SK-N-SH (cell line): ENCODE measurements at regions not wholly inside any gene's neighbourhood (a gene's known extent, or its start where the extent isn't known, plus 50 kb on each side); places are given as distances from the start of the nearest gene placed in this dataset.

Experiments
- CTCF ChIA-PET: fragments of 300-600, 350-600 bp; formaldehyde crosslinking; extraction: SDS; loops from one replicate; lab custom pipeline; 2021; lab: Yijun Ruan, JAX
- POLR2A ChIA-PET: fragments of 350-600 bp; sonication (Branson Sonifier 250); formaldehyde crosslinking; extraction: SDS; loops from one replicate; lab custom pipeline; 2020; ENCODE audit warnings: antibody characterized with exemption, inconsistent platforms; lab: Yijun Ruan, JAX
- DNase-seq: peaks from one replicate; pipeline ENCODE4 v3.0.0; 2012
- H2AFZ ChIP-seq: fragments of 200-600 bp; sonication (generic); 2 replicates; pipeline ENCODE4 v1.8.1; 2016; ENCODE audit warnings: antibody characterized with exemption, mild to moderate bottlenecking, low read depth
- H3F3A ChIP-seq: fragments of 200-600 bp; sonication (generic); replicated peaks from 2 replicates; pipeline ENCODE3; 2016; ENCODE audit warnings: antibody characterized with exemption, mild to moderate bottlenecking; ENCODE audit not compliant: insufficient read depth
- H3K27ac ChIP-seq, 2 experiments: fragments of 200-500 bp in 1 of 2; fragments of 200-600 bp in 1 of 2; sonication (Bioruptor generic) in 1 of 2; sonication (generic), shearing (Covaris generic) in 1 of 2; 2 replicates each; pipeline versions ENCODE4 v1.5.1 to v1.6.1; 2014 to 2016; ENCODE audit warnings: low read depth in 2 of 2, inconsistent platforms in 1 of 2, low read length in 1 of 2, mild to moderate bottlenecking in 1 of 2, mixed read lengths in 1 of 2
- H3K27me3 ChIP-seq: fragments of 200-600 bp; sonication (generic), shearing (Covaris generic); 2 replicates; pipeline ENCODE4 v1.6.1; 2016; ENCODE audit warnings: mixed run types; ENCODE audit not compliant: insufficient read depth
- H3K36me3 ChIP-seq, 2 experiments: fragments of 200-500 bp in 1 of 2; fragments of 200-600 bp in 1 of 2; sonication (Bioruptor generic) in 1 of 2; sonication (generic) in 1 of 2; replicated peaks in 1 of 2; 2 replicates each; pipeline versions ENCODE3 to v1.5.1; 2014 to 2016; ENCODE audit warnings: low read length in 1 of 2, mild to moderate bottlenecking in 1 of 2; ENCODE audit not compliant: insufficient read depth in 2 of 2, control insufficient read depth in 1 of 2
- H3K4me1 ChIP-seq, 2 experiments: fragments of 200-500 bp in 1 of 2; fragments of 200-600 bp in 1 of 2; sonication (Bioruptor generic) in 1 of 2; sonication (generic), shearing (Covaris generic) in 1 of 2; 2 replicates each; pipeline versions ENCODE4 v1.5.1 to v1.6.1; 2014 to 2016; ENCODE audit warnings: low read depth in 1 of 2, low read length in 1 of 2, mixed run types in 1 of 2; ENCODE audit not compliant: insufficient read depth in 2 of 2, control insufficient read depth in 1 of 2
- H3K4me2 ChIP-seq: fragments of 200-600 bp; sonication (generic), shearing (Covaris generic); 2 replicates; pipeline ENCODE4 v1.6.1; 2017; ENCODE audit warnings: mixed run types
- H3K4me3 ChIP-seq, 2 experiments: fragments of 200-500 bp in 1 of 2; fragments of 200-600 bp in 1 of 2; sonication (Bioruptor generic) in 1 of 2; sonication (generic), shearing (Covaris generic) in 1 of 2; 2 replicates each; pipeline versions ENCODE4 v1.5.1 to v1.8.1; 2014 to 2016; ENCODE audit warnings: low read depth in 2 of 2, inconsistent platforms in 1 of 2, low read length in 1 of 2, mild to moderate bottlenecking in 1 of 2, mixed read lengths in 1 of 2, moderate library complexity in 1 of 2
- H3K79me2 ChIP-seq: fragments of 200-600 bp; sonication (generic); 2 replicates; pipeline ENCODE4 v1.8.1; 2017; ENCODE audit warnings: mild to moderate bottlenecking; ENCODE audit not compliant: insufficient read depth
- H3K9ac ChIP-seq: fragments of 200-600 bp; sonication (generic); 2 replicates; pipeline ENCODE4 v1.6.1; 2017; ENCODE audit warnings: mixed run types
- H3K9me2 ChIP-seq: fragments of 200-600 bp; sonication (generic); 2 replicates; pipeline ENCODE4 v1.6.1; 2017; ENCODE audit warnings: mixed run types
- H3K9me3 ChIP-seq: fragments of 200-600 bp; sonication (generic); 2 replicates; pipeline ENCODE4 v1.6.1; 2017; ENCODE audit warnings: mixed run types, mild to moderate bottlenecking, moderate library complexity
- H4K20me1 ChIP-seq: fragments of 200-600 bp; sonication (generic); 2 replicates; pipeline ENCODE4 v1.6.1; 2017; ENCODE audit warnings: mild to moderate bottlenecking, mixed run types; ENCODE audit not compliant: insufficient read depth
- CHD2 ChIP-seq: fragments of 150-350 bp; IDR thresholded peaks from 2 replicates; pipeline ENCODE4 v1.6.1; 2018; ENCODE audit warnings: low read length; ENCODE audit not compliant: partially characterized antibody
- ELF1 ChIP-seq: IDR thresholded peaks from 2 replicates; pipeline ENCODE4 v1.4.0; 2012
- FOXJ3 ChIP-seq: sonication (generic); formaldehyde crosslinking; IDR thresholded peaks from 2 replicates; pipeline ENCODE4 v1.5.1; 2020; ENCODE audit warnings: mild to moderate bottlenecking, missing genetic modification reagents
- GATA2 ChIP-seq: sonication (generic); formaldehyde crosslinking; IDR thresholded peaks from 2 replicates; pipeline ENCODE4 v1.5.0; 2020; ENCODE audit warnings: mild to moderate bottlenecking, missing genetic modification reagents
- JUND ChIP-seq: IDR thresholded peaks from 2 replicates; pipeline ENCODE4 v1.4.0; 2012
- MEF2A ChIP-seq: IDR thresholded peaks from 2 replicates; pipeline ENCODE4 v1.4.0; 2012; ENCODE audit warnings: low read depth, borderline replicate concordance
- NRF1 ChIP-seq: IDR thresholded peaks from 2 replicates; pipeline ENCODE4 v1.6.1; 2012; ENCODE audit warnings: low read depth, mild to moderate bottlenecking, low read length
- PBX3 ChIP-seq: IDR thresholded peaks from 2 replicates; pipeline ENCODE4; 2012
- POLR2AphosphoS5 ChIP-seq: IDR thresholded peaks from 2 replicates; pipeline ENCODE4 v1.6.1; 2012; ENCODE audit warnings: low read depth, low read length
- REST ChIP-seq: IDR thresholded peaks from 2 replicates; pipeline ENCODE4 v1.6.1; 2012; ENCODE audit warnings: mild to moderate bottlenecking, low read depth, low read length, moderate library complexity
- SIN3A ChIP-seq: IDR thresholded peaks from 2 replicates; pipeline ENCODE4 v1.6.1; 2012; ENCODE audit warnings: low read depth, mild to moderate bottlenecking, low read length, moderate library complexity, borderline replicate concordance
- SMC3 ChIP-seq: IDR thresholded peaks from 2 replicates; pipeline ENCODE4 v1.6.1; 2012; ENCODE audit warnings: low read depth, low read length, improper control_type of control experiment
- USF2 ChIP-seq: fragments of 150-350 bp; IDR thresholded peaks from 2 replicates; pipeline ENCODE4 v1.6.1; 2017; ENCODE audit warnings: antibody characterized with exemption, low read length, low read depth, borderline replicate concordance
- YY1 ChIP-seq: IDR thresholded peaks from 2 replicates; pipeline ENCODE4 v1.4.0; 2012; ENCODE audit warnings: low read depth, mild to moderate bottlenecking
- ZBTB33 ChIP-seq: IDR thresholded peaks from 2 replicates; pipeline ENCODE4 v1.4.0; 2012; ENCODE audit warnings: low read depth, borderline replicate concordance
- WGBS: methylation state at CpG from one replicate; pipeline ENCODE4 v1.1.6; 2017; ENCODE audit warnings: low lambda C conversion rate; 5-methylcytosine and 5-hydroxymethylcytosine counted together

GRCh38 chr14:81676879-81677278 is 143.2 kb upstream of the SEL1L start:
- POLR2A ChIA-PET, result no interaction called here

More at GRCh38 chr14:81676879-81677278, 143.2 kb upstream of the SEL1L start:
- H3K4me1 ChIP-seq, result no peaks in the 10 kb centered on the region
- 0% methylated on average over 7 of the region's 7 CpGs for WGBS
- no peaks in the 10 kb centered on the region for H4K20me1 ChIP-seq
- no peak overlapping the region for H2AFZ ChIP-seq
- no peaks in the 10 kb centered on the region for H3K36me3 ChIP-seq
- no peaks in the 10 kb centered on the region for H3K9me3 ChIP-seq
- H3K4me3 ChIP-seq, result no peak overlapping the region
- no peak overlapping the region for H3K4me2 ChIP-seq
- H3K27ac ChIP-seq, result no peak overlapping the region
- no peaks in the 10 kb centered on the region for H3K9me2 ChIP-seq
- CTCF ChIA-PET, result no interaction called here
- no peaks in the 10 kb centered on the region for H3K79me2 ChIP-seq
- no peaks in the 10 kb centered on the region for H3K27me3 ChIP-seq
- H3K9ac ChIP-seq, result no peak overlapping the region
- H3F3A ChIP-seq, result no peaks in the 10 kb centered on the region
- no peak for DNase-seq
- TF ChIP-seq SIN3A (no peak), ELF1 (no peak), MEF2A (no peak), PBX3 (no peak), YY1 (no peak), NRF1 (no peak), USF2 (no peak), GATA2 (no peak), SMC3 (no peak), FOXJ3 (CRISPR knock-in tag) (no peak), ZBTB33 (no peak), REST (no peak), POLR2AphosphoS5 (no peak), JUND (no peak), CHD2 (no peak)
